GM23338 (cell line): ENCODE measurements at regions not wholly inside any gene's neighbourhood (a gene's known extent, or its start where the extent isn't known, plus 50 kb on each side); places are given as distances from the start of the nearest gene placed in this dataset.

Experiments
- ATAC-seq: fragments of 200-7000 bp; cut with Tn5 transposase; 3 replicates; pipeline ENCODE4 v1.9.1; 2020
- DNase-seq: peaks from one replicate; pipeline ENCODE4 v3.0.0-alpha.2; 2015; ENCODE audit warnings: low spot score
- H2AFZ ChIP-seq: fragments of 200-600 bp; sonication (generic); 2 replicates; pipeline ENCODE4 v1.8.0; 2016; ENCODE audit warnings: antibody characterized with exemption, mild to moderate bottlenecking, moderate library complexity
- H3F3A ChIP-seq: fragments of 200-600 bp; sonication (generic); replicated peaks from 2 replicates; pipeline ENCODE4 v1.8.0; 2017; ENCODE audit warnings: antibody characterized with exemption, mixed run types, low read depth
- H3K27ac ChIP-seq: fragments of 200-600 bp; sonication (generic); 2 replicates; pipeline ENCODE4 v1.6.1; 2016; ENCODE audit warnings: low read depth
- H3K27me3 ChIP-seq: fragments of 200-600 bp; sonication (generic); 2 replicates; pipeline ENCODE4 v1.8.0; 2016; ENCODE audit warnings: mild to moderate bottlenecking, mixed run types, moderate library complexity; ENCODE audit not compliant: insufficient read depth
- H3K36me3 ChIP-seq: fragments of 200-600 bp; sonication (generic); 2 replicates; pipeline ENCODE4 v1.8.0; 2016; ENCODE audit warnings: mild to moderate bottlenecking; ENCODE audit not compliant: insufficient read depth
- H3K4me1 ChIP-seq: fragments of 200-600 bp; sonication (generic); 2 replicates; pipeline ENCODE4 v1.8.0; 2016; ENCODE audit warnings: mild to moderate bottlenecking, moderate library complexity; ENCODE audit not compliant: insufficient read depth
- H3K4me2 ChIP-seq: fragments of 200-600 bp; sonication (generic); 2 replicates; pipeline ENCODE4 v1.7.1; 2017; ENCODE audit warnings: mixed run types
- H3K4me3 ChIP-seq: fragments of 200-600 bp; sonication (generic); 2 replicates; pipeline ENCODE4 v1.6.1; 2016; ENCODE audit warnings: mixed run types
- H3K79me2 ChIP-seq: fragments of 200-600 bp; sonication (generic); replicated peaks from 2 replicates; pipeline ENCODE4 v1.8.0; 2017; ENCODE audit warnings: mild to moderate bottlenecking; ENCODE audit not compliant: insufficient read depth
- H3K9me2 ChIP-seq: fragments of 200-600 bp; sonication (generic); 2 replicates; pipeline ENCODE4 v1.8.0; 2017; ENCODE audit not compliant: insufficient read depth
- H4K20me1 ChIP-seq: fragments of 200-600 bp; sonication (generic); replicated peaks from 2 replicates; pipeline ENCODE4 v1.8.0; 2017; ENCODE audit warnings: mild to moderate bottlenecking; ENCODE audit not compliant: insufficient read depth
- H3K27ac Mint-ChIP-seq: 2 replicates; pipeline ENCODE4 v1.8.0; 2020; ENCODE audit warnings: inconsistent platforms, mild to moderate bottlenecking, moderate library complexity, mixed read lengths
- H3K27me3 Mint-ChIP-seq: 3 replicates; pipeline ENCODE4 v1.8.0; 2022; ENCODE audit warnings: low read depth, mild to moderate bottlenecking, moderate library complexity, mixed read lengths, inconsistent platforms; ENCODE audit not compliant: insufficient read depth, poor library complexity
- H3K36me3 Mint-ChIP-seq: 3 replicates; pipeline ENCODE4 v1.8.0; 2021; ENCODE audit warnings: low read depth, mild to moderate bottlenecking, inconsistent platforms, moderate library complexity, mixed read lengths
- H3K4me1 Mint-ChIP-seq: 3 replicates; pipeline ENCODE4 v1.8.0; 2020; ENCODE audit warnings: mild to moderate bottlenecking, inconsistent platforms, mixed read lengths
- H3K4me3 Mint-ChIP-seq: 3 replicates; pipeline ENCODE4 v1.8.0; 2021; ENCODE audit warnings: moderate library complexity, mild to moderate bottlenecking, inconsistent platforms, mixed read lengths
- H3K9me3 Mint-ChIP-seq: 3 replicates; pipeline ENCODE4 v1.8.0; 2020; ENCODE audit warnings: moderate library complexity, mild to moderate bottlenecking, inconsistent platforms, mixed read lengths
- CREB1 ChIP-seq: fragments of 250-450 bp; sonication (Bioruptor Pico); IDR thresholded peaks from 2 replicates; pipeline ENCODE4 v1.5.0; 2020; ENCODE audit warnings: low read depth, mild to moderate bottlenecking, moderate library complexity
- CTCF ChIP-seq, 2 experiments: fragments of 200-600 bp in 1 of 2; sonication (generic) in 1 of 2; conservative IDR thresholded peaks; 2 replicates each; pipeline versions ENCODE4 v1.5.1 to v1.6.1; 2016 to 2017; ENCODE audit warnings: antibody characterized with exemption in 2 of 2, low read depth in 2 of 2, mild to moderate bottlenecking in 2 of 2, moderate library complexity in 1 of 2
- ETS1 ChIP-seq: IDR thresholded peaks from 2 replicates; pipeline ENCODE4 v1.6.1; 2016; ENCODE audit warnings: antibody characterized with exemption
- EZH2 ChIP-seq: fragments of 200-600 bp; sonication (generic); IDR thresholded peaks from one replicate; pipeline ENCODE4 v1.8.0; 2017; ENCODE audit warnings: antibody characterized with exemption, mild to moderate bottlenecking, low read depth; ENCODE audit not compliant: unreplicated experiment
- EZH2phosphoT487 ChIP-seq: fragments of 200-600 bp; sonication (generic); IDR thresholded peaks from one replicate; pipeline ENCODE4 v1.8.1; 2018; ENCODE audit warnings: antibody characterized with exemption; ENCODE audit not compliant: unreplicated experiment
- JUNB ChIP-seq: IDR thresholded peaks from one replicate; pipeline ENCODE4 v1.6.1; 2016; ENCODE audit warnings: antibody characterized with exemption; ENCODE audit not compliant: unreplicated experiment
- NANOG ChIP-seq: IDR thresholded peaks from 2 replicates; pipeline ENCODE4 v1.6.1; 2016; ENCODE audit warnings: antibody characterized with exemption, borderline replicate concordance
- POLR2AphosphoS5 ChIP-seq: IDR thresholded peaks from 2 replicates; pipeline ENCODE4 v1.6.1; 2016; ENCODE audit warnings: antibody characterized with exemption, low read depth
- REST ChIP-seq: IDR thresholded peaks from one replicate; pipeline ENCODE4 v1.6.1; 2018; ENCODE audit warnings: antibody characterized with exemption; ENCODE audit not compliant: unreplicated experiment
- STAT1 ChIP-seq: IDR thresholded peaks from one replicate; pipeline ENCODE4 v1.6.1; 2016; ENCODE audit warnings: antibody characterized with exemption; ENCODE audit not compliant: unreplicated experiment
- ZNF114 ChIP-seq: fragments of 250-450 bp; sonication (Bioruptor Pico); IDR thresholded peaks from 2 replicates; pipeline ENCODE4 v1.5.0; 2020; ENCODE audit warnings: mild to moderate bottlenecking, moderate library complexity
- ZNF331 ChIP-seq: fragments of 250-450 bp; sonication (Bioruptor Pico); IDR thresholded peaks from 2 replicates; pipeline ENCODE4 v1.5.0; 2020; ENCODE audit warnings: low read depth, mild to moderate bottlenecking, moderate library complexity
- TF ChIP-seq, protein P1 (sequence below): fragments of 250-450 bp; sonication (Bioruptor Pico); IDR thresholded peaks from 2 replicates; pipeline ENCODE4 v1.5.0; 2020; ENCODE audit warnings: mild to moderate bottlenecking, moderate library complexity

- no peak overlapping the region for H2AFZ ChIP-seq
- H3K4me1 Mint-ChIP-seq = no peaks in the 10 kb centered on the region
- DNase-seq (no peak), ATAC-seq (no peak)
- no peaks in the 10 kb centered on the region for H3F3A ChIP-seq
- no peak overlapping the region for H3K27ac ChIP-seq
- no peaks in the 10 kb centered on the region for H3K9me2 ChIP-seq
- H3K4me3 ChIP-seq = no peak overlapping the region
- H3K9me3 Mint-ChIP-seq = no peaks in the 10 kb centered on the region; the same call in 2 of the 3 replicates
- no peaks in the 10 kb centered on the region for H3K27me3 Mint-ChIP-seq
- no peaks in the 10 kb centered on the region for H3K4me1 ChIP-seq
- H3K4me3 Mint-ChIP-seq = no peak overlapping the region
- no peaks in the 10 kb centered on the region for H3K36me3 ChIP-seq
- H3K27me3 ChIP-seq = no peaks in the 10 kb centered on the region
- H3K36me3 Mint-ChIP-seq = no peaks in the 10 kb centered on the region
- H4K20me1 ChIP-seq = no peaks in the 10 kb centered on the region
- no peaks in the 10 kb centered on the region for H3K79me2 ChIP-seq
- H3K4me2 ChIP-seq = no peak overlapping the region
- H3K27ac Mint-ChIP-seq = no peak overlapping the region
- no peak for TF ChIP-seq REST
- TF ChIP-seq NANOG = no peak
- no peak for TF ChIP-seq ETS1
- TF ChIP-seq POLR2AphosphoS5 = no peak
- no peak for TF ChIP-seq EZH2phosphoT487
- no peak for TF ChIP-seq CREB1 (CRISPR knock-in tag)
- no peak for TF ChIP-seq STAT1
- TF ChIP-seq ZNF331 (CRISPR knock-in tag) = no peak
- no peak for TF ChIP-seq ZNF114 (CRISPR knock-in tag)
- TF ChIP-seq EZH2 = no peak
- TF ChIP-seq JUNB = no peak
- TF ChIP-seq, protein P1, sequence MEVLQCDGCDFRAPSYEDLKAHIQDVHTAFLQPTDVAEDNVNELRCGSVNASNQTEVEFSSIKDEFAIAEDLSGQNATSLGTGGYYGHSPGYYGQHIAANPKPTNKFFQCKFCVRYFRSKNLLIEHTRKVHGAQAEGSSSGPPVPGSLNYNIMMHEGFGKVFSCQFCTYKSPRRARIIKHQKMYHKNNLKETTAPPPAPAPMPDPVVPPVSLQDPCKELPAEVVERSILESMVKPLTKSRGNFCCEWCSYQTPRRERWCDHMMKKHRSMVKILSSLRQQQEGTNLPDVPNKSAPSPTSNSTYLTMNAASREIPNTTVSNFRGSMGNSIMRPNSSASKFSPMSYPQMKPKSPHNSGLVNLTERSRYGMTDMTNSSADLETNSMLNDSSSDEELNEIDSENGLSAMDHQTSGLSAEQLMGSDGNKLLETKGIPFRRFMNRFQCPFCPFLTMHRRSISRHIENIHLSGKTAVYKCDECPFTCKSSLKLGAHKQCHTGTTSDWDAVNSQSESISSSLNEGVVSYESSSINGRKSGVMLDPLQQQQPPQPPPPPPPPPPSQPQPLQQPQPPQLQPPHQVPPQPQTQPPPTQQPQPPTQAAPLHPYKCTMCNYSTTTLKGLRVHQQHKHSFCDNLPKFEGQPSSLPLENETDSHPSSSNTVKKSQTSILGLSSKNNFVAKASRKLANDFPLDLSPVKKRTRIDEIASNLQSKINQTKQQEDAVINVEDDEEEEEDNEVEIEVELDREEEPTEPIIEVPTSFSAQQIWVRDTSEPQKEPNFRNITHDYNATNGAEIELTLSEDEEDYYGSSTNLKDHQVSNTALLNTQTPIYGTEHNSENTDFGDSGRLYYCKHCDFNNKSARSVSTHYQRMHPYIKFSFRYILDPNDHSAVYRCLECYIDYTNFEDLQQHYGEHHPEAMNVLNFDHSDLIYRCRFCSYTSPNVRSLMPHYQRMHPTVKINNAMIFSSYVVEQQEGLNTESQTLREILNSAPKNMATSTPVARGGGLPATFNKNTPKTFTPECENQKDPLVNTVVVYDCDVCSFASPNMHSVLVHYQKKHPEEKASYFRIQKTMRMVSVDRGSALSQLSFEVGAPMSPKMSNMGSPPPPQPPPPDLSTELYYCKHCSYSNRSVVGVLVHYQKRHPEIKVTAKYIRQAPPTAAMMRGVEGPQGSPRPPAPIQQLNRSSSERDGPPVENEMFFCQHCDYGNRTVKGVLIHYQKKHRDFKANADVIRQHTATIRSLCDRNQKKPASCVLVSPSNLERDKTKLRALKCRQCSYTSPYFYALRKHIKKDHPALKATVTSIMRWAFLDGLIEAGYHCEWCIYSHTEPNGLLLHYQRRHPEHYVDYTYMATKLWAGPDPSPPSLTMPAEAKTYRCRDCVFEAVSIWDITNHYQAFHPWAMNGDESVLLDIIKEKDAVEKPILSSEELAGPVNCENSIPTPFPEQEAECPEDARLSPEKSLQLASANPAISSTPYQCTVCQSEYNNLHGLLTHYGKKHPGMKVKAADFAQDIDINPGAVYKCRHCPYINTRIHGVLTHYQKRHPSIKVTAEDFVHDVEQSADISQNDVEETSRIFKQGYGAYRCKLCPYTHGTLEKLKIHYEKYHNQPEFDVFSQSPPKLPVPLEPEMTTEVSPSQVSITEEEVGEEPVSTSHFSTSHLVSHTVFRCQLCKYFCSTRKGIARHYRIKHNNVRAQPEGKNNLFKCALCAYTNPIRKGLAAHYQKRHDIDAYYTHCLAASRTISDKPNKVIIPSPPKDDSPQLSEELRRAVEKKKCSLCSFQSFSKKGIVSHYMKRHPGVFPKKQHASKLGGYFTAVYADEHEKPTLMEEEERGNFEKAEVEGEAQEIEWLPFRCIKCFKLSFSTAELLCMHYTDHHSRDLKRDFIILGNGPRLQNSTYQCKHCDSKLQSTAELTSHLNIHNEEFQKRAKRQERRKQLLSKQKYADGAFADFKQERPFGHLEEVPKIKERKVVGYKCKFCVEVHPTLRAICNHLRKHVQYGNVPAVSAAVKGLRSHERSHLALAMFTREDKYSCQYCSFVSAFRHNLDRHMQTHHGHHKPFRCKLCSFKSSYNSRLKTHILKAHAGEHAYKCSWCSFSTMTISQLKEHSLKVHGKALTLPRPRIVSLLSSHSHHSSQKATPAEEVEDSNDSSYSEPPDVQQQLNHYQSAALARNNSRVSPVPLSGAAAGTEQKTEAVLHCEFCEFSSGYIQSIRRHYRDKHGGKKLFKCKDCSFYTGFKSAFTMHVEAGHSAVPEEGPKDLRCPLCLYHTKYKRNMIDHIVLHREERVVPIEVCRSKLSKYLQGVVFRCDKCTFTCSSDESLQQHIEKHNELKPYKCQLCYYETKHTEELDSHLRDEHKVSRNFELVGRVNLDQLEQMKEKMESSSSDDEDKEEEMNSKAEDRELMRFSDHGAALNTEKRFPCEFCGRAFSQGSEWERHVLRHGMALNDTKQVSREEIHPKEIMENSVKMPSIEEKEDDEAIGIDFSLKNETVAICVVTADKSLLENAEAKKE (CRISPR knock-in tag) = no peak
- TF ChIP-seq CTCF (conservative IDR thresholded peaks at IDR 0.05; ENCODE audit: low read depth in 2 of 2) = no peak
Measured at GRCh38 chr10:22783807-22784206, 69.4 kb upstream of the PIP4K2A start.
